ENCODE measurements at regions not wholly inside any gene's neighbourhood (a gene's known extent, or its start where the extent isn't known, plus 50 kb on each side); places are given as distances from the start of the nearest gene placed in this dataset.

GRCh38 chr4:83723609-83724008, 187.7 kb downstream of the GPAT3 start:
- H3K4me1 ChIP-seq (replicated peaks) = no peaks in the 10 kb centered on the region
- DNase-seq (ENCODE audit: low read depth in 1 of 2, low spot score in 2 of 2) = no peak
- H3K27me3 ChIP-seq (replicated peaks) = no peaks in the 10 kb centered on the region
- H3K4me3 ChIP-seq = no peak overlapping the region
- no peaks in the 10 kb centered on the region for H3K36me3 ChIP-seq
- H3K9me3 ChIP-seq (replicated peaks) = no peaks in the 10 kb centered on the region
- no peak overlapping the region for H3K27ac ChIP-seq

- Histone ChIP-seq H3K4me1 (replicated peaks) (no peaks in the 10 kb centered on the region), H3K27me3 (replicated peaks) (no peaks in the 10 kb centered on the region), H3K9me3 (replicated peaks) (no peaks in the 10 kb centered on the region), H3K27ac (no peak overlapping the region), H3K4me3 (no peak overlapping the region), H3K36me3 (no peaks in the 10 kb centered on the region)
- DNase-seq (ENCODE audit: low read depth in 1 of 2, low spot score in 2 of 2) = no peak
Observed at GRCh38 chr4:83722730-83723269, 186.9 kb downstream of the GPAT3 start.

GRCh38 chr4:83716874-83717273, 181.0 kb downstream of the GPAT3 start:
- no peak overlapping the region for H3K27ac ChIP-seq
- H3K4me1 ChIP-seq (replicated peaks) = no peaks in the 10 kb centered on the region
- H3K36me3 ChIP-seq = no peaks in the 10 kb centered on the region
- H3K9me3 ChIP-seq (replicated peaks) = no peaks in the 10 kb centered on the region
- no peaks in the 10 kb centered on the region; the same call in 1 of the 2 replicates for H3K27me3 ChIP-seq (replicated peaks)
- no peak for DNase-seq (ENCODE audit: low read depth in 1 of 2, low spot score in 2 of 2)
- H3K4me3 ChIP-seq = no peak overlapping the region

GRCh38 chr4:83712890-83713289, 177.0 kb downstream of the GPAT3 start:
- no peaks in the 10 kb centered on the region for H3K36me3 ChIP-seq
- H3K9me3 ChIP-seq (replicated peaks) = no peaks in the 10 kb centered on the region
- no peak overlapping the region for H3K4me3 ChIP-seq
- H3K27ac ChIP-seq = no peak overlapping the region
- no peaks in the 10 kb centered on the region for H3K4me1 ChIP-seq (replicated peaks)
- no peak for DNase-seq (ENCODE audit: low read depth in 1 of 2, low spot score in 2 of 2)
- peaks cover 6% of the 10 kb centered on the region; the same call in 1 of the 2 replicates for H3K27me3 ChIP-seq (replicated peaks)

DNA sequence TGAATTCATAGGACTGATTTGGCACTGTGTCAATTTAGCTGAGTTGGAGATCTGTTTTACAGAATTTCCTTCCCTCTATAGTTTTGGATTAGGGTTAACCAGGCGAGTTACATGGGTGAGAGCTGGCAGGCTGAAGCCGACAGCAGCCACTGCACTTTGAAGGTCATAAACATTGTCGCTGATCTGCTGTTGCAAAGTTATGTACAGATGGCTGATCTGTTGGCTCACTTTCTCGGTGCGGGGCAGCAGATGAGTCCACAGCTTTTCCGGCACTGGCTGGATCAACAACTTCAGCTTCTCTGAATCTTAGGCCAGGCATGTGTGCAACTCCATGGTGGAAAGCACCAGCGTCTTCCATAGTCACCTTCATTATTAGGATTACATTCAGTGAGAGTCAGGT, 173.7 kb downstream of the GPAT3 start:
- Histone ChIP-seq H3K9me3 (replicated peaks) (no peaks in the 10 kb centered on the region), H3K27me3 (replicated peaks) (peaks cover 6% of the 10 kb centered on the region; the same call in 1 of the 2 replicates)

GRCh38 chr4:83708500-83709175, 172.7 kb downstream of the GPAT3 start:
- Histone ChIP-seq H3K27ac (no peak overlapping the region), H3K27me3 (replicated peaks) (peaks cover 6% of the 10 kb centered on the region; the same call in 1 of the 2 replicates), H3K4me3 (no peak overlapping the region), H3K36me3 (no peaks in the 10 kb centered on the region), H3K9me3 (replicated peaks) (no peaks in the 10 kb centered on the region), H3K4me1 (replicated peaks) (no peaks in the 10 kb centered on the region)
- DNase-seq (ENCODE audit: low read depth in 1 of 2, low spot score in 2 of 2) = no peak

More for the DNA sequence above, 173.7 kb downstream of the GPAT3 start:
- no peaks in the 10 kb centered on the region for H3K36me3 ChIP-seq
- no peak for DNase-seq (ENCODE audit: low read depth in 1 of 2, low spot score in 2 of 2)
- no peak overlapping the region for H3K27ac ChIP-seq
- H3K4me3 ChIP-seq = no peak overlapping the region
- H3K4me1 ChIP-seq (replicated peaks) = no peaks in the 10 kb centered on the region

DNA sequence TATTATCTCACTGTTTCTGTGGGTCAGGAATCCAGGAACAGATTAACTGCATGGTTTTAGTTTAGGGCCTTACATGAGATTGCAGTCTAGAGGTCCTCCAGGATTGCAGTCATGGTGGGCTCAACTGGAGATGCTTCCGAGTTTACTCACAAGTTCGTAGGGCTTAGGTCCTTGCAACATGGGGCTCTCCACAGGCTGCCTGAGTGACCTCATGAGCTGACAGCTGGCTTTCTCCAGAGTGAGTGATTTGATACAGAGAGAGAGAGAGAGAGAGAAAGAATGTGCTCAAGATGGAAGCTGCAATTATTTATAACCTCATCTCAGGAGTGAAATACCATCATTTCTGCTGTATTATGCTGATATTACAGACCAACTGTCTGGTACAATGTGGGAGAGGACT, 168.9 kb downstream of the GPAT3 start:
- H3K36me3 ChIP-seq = no peaks in the 10 kb centered on the region
- H3K27me3 ChIP-seq (replicated peaks) = no peaks in the 10 kb centered on the region; the same call in 1 of the 2 replicates
- no peak overlapping the region for H3K27ac ChIP-seq
- no peak overlapping the region for H3K4me3 ChIP-seq
- H3K4me1 ChIP-seq (replicated peaks) = no peaks in the 10 kb centered on the region
- no peaks in the 10 kb centered on the region for H3K9me3 ChIP-seq (replicated peaks)
- DNase-seq (ENCODE audit: low read depth in 1 of 2, low spot score in 2 of 2) = no peak

DNA sequence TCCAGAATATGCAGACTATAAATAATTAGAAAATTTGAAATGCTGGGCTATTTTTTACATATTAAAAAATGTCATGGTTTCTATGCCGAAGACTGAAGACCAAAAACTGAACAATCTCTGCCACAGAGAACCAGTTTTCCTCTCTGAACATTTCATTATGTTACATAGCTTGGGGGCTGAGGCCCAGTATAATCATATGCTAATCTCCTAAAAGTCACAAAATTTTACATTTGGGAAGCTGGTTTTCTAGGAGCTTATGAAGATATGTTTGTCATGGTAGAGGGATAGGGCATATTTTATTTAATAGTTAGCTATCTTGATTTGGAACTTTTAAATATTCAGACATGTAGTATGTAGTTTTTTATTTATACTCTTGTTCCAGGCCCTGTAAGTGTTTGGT, 167.8 kb downstream of the GPAT3 start:
- Histone ChIP-seq H3K27me3 (replicated peaks) (no peaks in the 10 kb centered on the region; the same call in 1 of the 2 replicates), H3K4me1 (replicated peaks) (no peaks in the 10 kb centered on the region), H3K27ac (no peak overlapping the region), H3K9me3 (replicated peaks) (no peaks in the 10 kb centered on the region), H3K4me3 (no peak overlapping the region), H3K36me3 (no peaks in the 10 kb centered on the region)
- DNase-seq (ENCODE audit: low read depth in 1 of 2, low spot score in 2 of 2) = no peak

GRCh38 chr4:83701041-83701440, 165.1 kb downstream of the GPAT3 start:
- no peaks in the 10 kb centered on the region for H3K4me1 ChIP-seq (replicated peaks)
- no peak for DNase-seq (ENCODE audit: low read depth in 1 of 2, low spot score in 2 of 2)
- H3K4me3 ChIP-seq = no peak overlapping the region
- H3K36me3 ChIP-seq = no peaks in the 10 kb centered on the region
- no peaks in the 10 kb centered on the region for H3K9me3 ChIP-seq (replicated peaks)
- H3K27ac ChIP-seq = no peak overlapping the region
- H3K27me3 ChIP-seq (replicated peaks) = no peaks in the 10 kb centered on the region

- H3K4me3 ChIP-seq = no peak overlapping the region
- H3K4me1 ChIP-seq (replicated peaks) = no peaks in the 10 kb centered on the region
- H3K9me3 ChIP-seq (replicated peaks) = no peaks in the 10 kb centered on the region
- no peak for DNase-seq (ENCODE audit: low read depth in 1 of 2, low spot score in 2 of 2)
- no peaks in the 10 kb centered on the region for H3K36me3 ChIP-seq
- H3K27ac ChIP-seq = no peak overlapping the region
- H3K27me3 ChIP-seq (replicated peaks) = no peaks in the 10 kb centered on the region
Observed at GRCh38 chr4:83699358-83699757, 163.4 kb downstream of the GPAT3 start.

GRCh38 chr4:83692028-83692427, 156.1 kb downstream of the GPAT3 start:
- Histone ChIP-seq H3K9me3 (replicated peaks) (no peaks in the 10 kb centered on the region), H3K27me3 (replicated peaks) (peaks cover 5% of the 10 kb centered on the region; the same call in 1 of the 2 replicates), H3K4me3 (no peak overlapping the region), H3K36me3 (no peaks in the 10 kb centered on the region), H3K27ac (no peak overlapping the region), H3K4me1 (replicated peaks) (no peaks in the 10 kb centered on the region)
- no peak for DNase-seq (ENCODE audit: low read depth in 1 of 2, low spot score in 2 of 2)

DNA sequence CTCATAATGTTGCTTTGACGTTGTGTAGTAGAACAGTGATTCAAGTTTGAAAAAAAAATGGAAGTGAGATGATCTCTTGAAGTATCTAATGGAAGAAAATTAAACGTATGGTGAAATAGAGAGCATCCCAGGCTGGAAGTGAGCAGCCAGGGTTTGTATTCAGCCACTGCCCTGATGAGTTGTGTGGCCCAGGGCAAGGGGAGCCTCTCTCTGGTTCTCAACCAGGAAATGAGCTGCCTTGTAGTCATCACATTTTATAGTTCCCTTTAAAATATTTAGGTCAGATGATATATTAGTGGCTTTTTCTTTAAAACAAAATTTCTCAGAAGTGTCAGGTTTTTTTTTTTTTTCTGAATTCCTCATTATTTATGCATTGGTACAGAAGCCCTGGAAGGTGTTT, 150.3 kb downstream of the GPAT3 start:
- Histone ChIP-seq H3K27me3 (replicated peaks) (peaks cover 5% of the 10 kb centered on the region; the same call in 1 of the 2 replicates), H3K9me3 (replicated peaks) (no peaks in the 10 kb centered on the region), H3K27ac (no peak overlapping the region), H3K36me3 (no peaks in the 10 kb centered on the region), H3K4me3 (no peak overlapping the region), H3K4me1 (replicated peaks) (no peaks in the 10 kb centered on the region)
- DNase-seq (ENCODE audit: low read depth in 1 of 2, low spot score in 2 of 2) = no peak

- no peaks in the 10 kb centered on the region for H3K4me1 ChIP-seq (replicated peaks)
Observed at GRCh38 chr4:83679692-83680091, 143.8 kb downstream of the GPAT3 start.

GRCh38 chr4:83679254-83679653, 143.3 kb downstream of the GPAT3 start:
- H3K4me1 ChIP-seq (replicated peaks) = no peaks in the 10 kb centered on the region
- H3K27ac ChIP-seq = no peak overlapping the region
- DNase-seq (ENCODE audit: low read depth in 1 of 2, low spot score in 2 of 2) = no peak
- H3K9me3 ChIP-seq (replicated peaks) = no peaks in the 10 kb centered on the region
- peaks cover 14% of the 10 kb centered on the region for H3K27me3 ChIP-seq (replicated peaks)
- H3K36me3 ChIP-seq = no peaks in the 10 kb centered on the region
- H3K4me3 ChIP-seq = no peak overlapping the region

More at GRCh38 chr4:83679692-83680091, 143.8 kb downstream of the GPAT3 start:
- no peaks in the 10 kb centered on the region for H3K9me3 ChIP-seq (replicated peaks)
- no peak overlapping the region for H3K4me3 ChIP-seq
- H3K36me3 ChIP-seq = no peaks in the 10 kb centered on the region
- H3K27me3 ChIP-seq (replicated peaks) = peaks cover 14% of the 10 kb centered on the region
- H3K27ac ChIP-seq = no peak overlapping the region
- DNase-seq (ENCODE audit: low read depth in 1 of 2, low spot score in 2 of 2) = no peak

All from SJSA1 (cell line).